Stimulated activated CD4-positive, alpha-beta T cell treated with anti-CD3 and anti-CD28 coated beads, Interleukin-12 subunit alpha, Interleukin-12 subunit beta, amount 100 ng/mL, for 48 hours (primary cell): ENCODE measurements at regions not wholly inside any gene's neighbourhood (a gene's known extent, or its start where the extent isn't known, plus 50 kb on each side); places are given as distances from the start of the nearest gene placed in this dataset.

Experiments
- DNase-seq, 3 donors: peaks; one replicate each; pipeline ENCODE4 v3.0.0-alpha.2; 2020; ENCODE audit warnings: low read depth in 2 of 3, low spot score in 1 of 3

DNA sequence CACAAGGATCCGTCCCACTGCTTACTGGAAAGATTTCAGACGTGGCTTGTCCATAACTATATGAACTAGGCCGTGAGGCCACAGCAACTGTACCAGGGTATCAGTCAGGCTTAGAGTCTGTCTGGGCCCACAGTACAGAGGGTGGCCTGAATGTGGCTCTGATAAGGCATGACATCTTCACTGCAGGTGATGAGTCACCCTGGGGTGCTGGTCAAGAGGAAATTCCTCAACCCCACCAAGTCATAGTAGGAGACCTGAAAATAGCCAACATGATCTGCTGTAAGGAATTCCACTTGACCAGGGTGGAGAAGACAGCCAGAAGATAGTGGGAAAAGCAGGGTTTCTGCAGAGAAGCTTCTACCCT is 107.7 kb downstream of the INHBB start:
- DNase-seq = no peak

GRCh38 chr2:120454654-120455385 is 108.9 kb downstream of the INHBB start:
- no peak for DNase-seq

GRCh38 chr2:120455390-120455789 is 109.5 kb downstream of the INHBB start:
- DNase-seq = no peak

DNA sequence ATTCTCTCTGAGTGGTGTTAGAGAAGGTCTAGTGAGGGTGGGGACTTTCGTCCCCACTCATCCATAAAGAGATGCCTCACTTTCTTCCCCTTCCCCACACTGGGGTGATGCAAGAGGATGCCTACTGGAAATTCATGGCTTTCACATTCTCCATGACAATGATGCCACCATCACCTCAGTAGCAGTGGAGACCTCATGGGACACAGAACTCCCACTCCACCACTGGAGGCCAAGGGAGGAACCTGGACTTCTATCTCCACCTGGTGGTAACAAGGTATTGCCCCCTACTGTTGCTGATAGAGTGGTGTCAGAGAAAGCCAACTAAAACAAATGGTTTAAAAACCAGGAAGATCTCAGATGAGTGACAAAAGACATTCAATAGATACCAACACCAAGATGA is 110.9 kb downstream of the INHBB start:
- no peak for DNase-seq

DNA sequence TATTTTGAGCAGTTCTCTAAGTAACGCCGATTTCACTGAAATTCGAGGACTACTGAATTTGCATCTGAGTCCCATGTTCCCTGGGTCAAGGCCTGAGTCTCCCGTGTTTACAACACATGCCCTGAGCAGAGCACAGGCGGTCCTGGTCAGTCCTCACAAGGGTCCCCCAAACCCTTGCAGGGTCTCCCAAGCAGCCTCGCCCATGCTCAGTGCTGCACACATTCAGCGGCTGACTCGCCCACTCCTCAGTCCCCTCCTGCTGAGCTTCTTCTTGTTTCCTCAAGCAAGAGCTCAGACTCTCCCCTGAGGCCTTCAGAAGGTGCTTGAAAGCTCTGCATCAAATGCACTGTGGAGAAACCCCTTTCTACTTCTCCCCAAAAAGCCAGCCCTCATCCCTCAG is 114.6 kb downstream of the INHBB start:
- DNase-seq = no peak

- DNase-seq = no peak
These were observed 115.2 kb downstream of the INHBB start for GRCh38 chr2:120461092-120461491.

DNA sequence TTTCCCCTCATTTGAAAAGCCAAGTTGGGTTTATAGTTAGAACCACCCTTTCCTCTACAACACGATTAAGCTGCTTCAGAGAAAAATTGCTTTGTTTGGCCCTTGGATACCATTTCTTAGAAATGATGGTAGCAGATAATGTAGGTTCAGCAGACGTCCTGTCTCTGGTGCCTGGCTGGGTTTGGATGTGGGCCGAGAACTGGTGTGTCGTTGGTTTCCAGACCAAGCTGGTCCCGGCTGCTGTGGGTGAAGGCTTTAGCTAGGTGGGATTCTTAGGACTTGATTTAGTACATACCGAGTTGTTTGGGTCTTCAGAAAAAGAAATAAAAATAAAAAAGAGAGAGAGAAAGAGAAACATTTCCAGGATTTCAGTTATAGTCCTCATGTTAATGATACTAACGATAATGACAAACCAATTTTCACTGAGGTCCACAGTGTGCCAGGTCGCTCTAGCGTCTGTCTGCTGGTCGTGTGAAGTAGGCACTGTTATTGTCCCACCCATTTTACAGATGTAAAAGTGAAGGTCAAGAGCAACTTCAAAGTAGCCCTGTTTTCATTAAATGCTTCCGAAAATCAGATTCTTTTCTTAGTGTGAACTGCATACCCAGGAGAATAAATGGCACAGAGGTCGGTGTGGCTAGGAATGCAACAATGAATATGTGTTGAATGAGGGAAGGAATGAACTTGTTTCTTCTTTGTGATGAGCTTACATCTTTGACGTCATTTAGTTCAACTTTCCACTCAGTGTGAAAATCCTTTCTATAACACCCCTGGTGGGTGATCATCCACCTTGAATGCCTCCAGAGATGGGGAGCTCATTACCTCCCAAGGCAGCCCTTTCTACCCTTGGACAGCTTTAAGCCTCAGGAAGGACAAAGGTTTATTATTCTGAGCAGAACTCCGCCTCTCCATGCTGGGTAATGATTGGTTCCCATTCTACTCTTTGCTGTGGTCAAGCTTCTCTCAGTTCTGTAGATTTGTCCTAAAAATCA is 115.9 kb downstream of the INHBB start:
- DNase-seq = no peak

- no peak for DNase-seq
These were observed 117.6 kb downstream of the INHBB start for GRCh38 chr2:120463527-120463926.

GRCh38 chr2:120463996-120464395 is 118.1 kb downstream of the INHBB start:
- no peak for DNase-seq

GRCh38 chr2:120464448-120464931 is 118.6 kb downstream of the INHBB start:
- DNase-seq = no peak

- no peak for DNase-seq
These were observed 119.2 kb downstream of the INHBB start for GRCh38 chr2:120465012-120465700.

DNA sequence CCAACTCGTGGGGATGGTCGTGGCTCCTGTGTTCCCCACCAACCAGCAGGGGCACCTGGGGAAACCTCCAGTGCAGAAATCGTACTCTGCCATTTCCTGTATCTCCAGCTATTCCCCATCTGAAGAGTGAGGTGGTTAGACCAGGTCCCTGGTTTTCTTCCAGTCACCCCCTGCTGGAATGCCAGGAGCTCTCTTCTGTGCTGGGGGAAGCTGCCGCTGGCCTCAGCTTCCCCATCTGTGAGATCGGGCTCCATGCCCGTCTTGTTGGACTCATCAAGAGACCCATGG is 119.7 kb downstream of the INHBB start:
- DNase-seq = no peak

DNA sequence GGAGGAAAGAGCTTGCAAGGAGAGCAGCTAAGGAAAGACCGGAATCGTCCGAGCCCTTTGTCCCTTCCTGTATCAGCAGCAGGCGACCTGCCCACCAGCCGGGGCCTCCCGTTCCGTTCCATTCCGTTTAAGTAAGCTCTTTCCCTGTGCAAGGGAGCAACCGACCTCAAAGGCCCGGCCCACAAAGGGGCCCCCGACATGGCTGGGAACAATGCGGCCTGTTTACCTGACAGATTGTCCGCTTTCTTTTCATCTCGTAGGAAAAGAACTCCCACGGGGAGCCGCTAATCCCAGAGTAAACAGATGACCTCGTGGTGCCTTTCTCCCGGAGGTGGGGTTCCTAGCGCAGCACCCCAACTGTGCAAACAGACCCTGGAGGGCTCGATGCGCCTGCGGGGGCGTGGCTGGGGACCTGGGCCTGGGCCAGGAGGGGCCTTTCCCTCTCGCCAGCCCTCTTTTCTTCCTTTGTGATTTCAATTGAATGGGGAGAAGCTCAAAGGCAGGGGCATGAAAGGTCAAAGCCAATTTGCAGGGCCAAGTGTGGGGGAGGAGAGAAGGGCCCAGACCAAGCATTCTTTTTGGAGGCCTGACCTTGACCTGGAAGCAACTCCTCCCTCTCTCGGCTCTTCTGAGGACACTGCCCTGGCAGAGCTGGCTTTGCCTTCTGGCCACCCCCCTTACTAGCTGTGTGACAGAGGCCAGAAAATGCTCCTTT is 120.2 kb downstream of the INHBB start:
- no peak for DNase-seq

- no peak for DNase-seq
These were observed 120.7 kb downstream of the INHBB start for GRCh38 chr2:120466704-120467054.

- DNase-seq = no peak
These were observed 122.2 kb downstream of the INHBB start for GRCh38 chr2:120468136-120468535.

DNA sequence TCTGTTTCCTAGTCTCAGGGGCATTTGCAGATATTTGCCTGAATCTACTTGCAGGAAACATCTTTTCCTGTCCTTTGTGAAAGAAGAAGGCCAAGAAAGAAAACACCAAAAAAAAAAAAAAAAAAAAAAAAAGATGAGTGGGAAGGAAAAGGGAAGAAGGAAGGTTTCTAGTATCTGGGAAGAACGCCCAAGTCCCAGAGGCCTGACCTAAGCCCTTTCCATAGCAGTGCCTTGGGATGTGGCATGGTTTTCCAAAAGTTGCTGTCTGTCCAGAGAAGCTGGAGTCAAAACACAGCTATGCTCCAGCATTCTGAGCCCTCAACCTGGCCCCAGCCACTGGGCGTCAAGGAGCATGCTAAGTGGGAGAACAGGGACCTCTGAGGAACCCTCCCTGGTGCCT is 123.5 kb downstream of the INHBB start:
- DNase-seq = no peak

GRCh38 chr2:120470041-120470965 is 124.4 kb downstream of the INHBB start:
- DNase-seq = no peak

DNA sequence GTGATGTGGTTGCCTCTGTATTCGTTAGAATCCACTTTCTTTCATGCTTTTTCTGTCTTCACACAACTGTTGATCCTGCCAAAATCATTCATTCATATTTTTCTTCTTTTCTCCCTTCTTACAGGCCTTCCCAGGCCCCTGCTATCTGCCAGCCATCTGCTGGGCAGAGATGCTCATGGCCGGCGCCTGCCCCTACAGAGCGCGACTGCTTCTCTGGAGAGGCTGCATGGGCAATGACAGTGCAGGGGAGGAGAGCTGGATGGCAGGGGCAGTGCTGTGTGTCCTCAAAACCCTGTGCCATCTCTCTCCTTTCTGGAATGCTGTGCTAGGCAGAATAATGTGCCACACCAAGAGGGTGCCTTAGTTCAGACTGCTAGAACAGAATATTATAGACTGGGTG is 125.2 kb downstream of the INHBB start:
- DNase-seq = no peak

DNA sequence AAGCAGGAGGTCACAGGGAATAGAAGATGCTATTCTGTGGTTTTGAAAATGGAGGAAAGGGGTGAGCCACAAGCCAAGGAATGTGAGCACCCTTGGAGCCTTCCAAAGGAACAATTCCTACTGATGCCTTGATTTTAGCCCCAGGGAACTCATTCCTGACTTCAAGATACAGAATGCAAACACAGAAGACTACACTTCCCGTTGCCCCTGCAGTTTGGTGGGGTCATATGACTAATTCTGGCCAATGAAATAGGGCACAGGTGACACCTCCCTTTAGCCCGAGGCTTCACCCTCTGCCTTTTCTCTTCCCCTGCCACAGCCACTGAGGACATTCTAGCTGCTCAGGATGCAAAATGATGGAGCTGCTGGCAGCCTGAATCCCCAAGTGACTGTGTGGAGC is 126.1 kb downstream of the INHBB start:
- no peak for DNase-seq

DNA sequence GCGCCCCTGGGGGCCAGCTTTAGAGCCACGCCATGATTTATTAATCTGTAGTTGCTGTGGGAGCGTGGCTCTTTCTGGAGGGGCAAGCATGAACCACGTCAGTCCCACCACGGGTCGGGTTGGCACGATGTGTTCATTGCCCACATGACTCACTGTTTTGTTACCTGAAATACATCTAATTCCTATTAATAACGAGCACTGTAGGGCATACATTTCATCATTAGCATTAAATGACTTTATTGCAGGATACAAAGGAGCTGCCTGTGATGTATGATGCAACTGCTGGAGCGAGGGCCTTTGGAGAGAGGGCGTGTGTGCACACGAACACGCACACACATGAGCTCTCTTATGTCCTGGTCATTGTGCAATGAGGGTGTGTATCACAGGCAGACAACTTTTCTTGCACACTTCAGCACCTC is 127.0 kb downstream of the INHBB start:
- no peak for DNase-seq
